LNCaP clone FGC (cell line): ENCODE measurements at regions not wholly inside any gene's neighbourhood (a gene's known extent, or its start where the extent isn't known, plus 50 kb on each side); places are given as distances from the start of the nearest gene placed in this dataset.

Source experiments
- DNase-seq: peaks from one replicate; pipeline ENCODE4 v3.0.0-alpha.2; 2011; ENCODE audit warnings: low read depth
- H3K4me3 ChIP-seq: 2 replicates; pipeline ENCODE4 v1.5.1; 2011; ENCODE audit warnings: mild to moderate bottlenecking, low read depth, low read length, control low read depth
- CTCF ChIP-seq: IDR thresholded peaks from 2 replicates; pipeline ENCODE4 v1.5.1; 2012; ENCODE audit warnings: mild to moderate bottlenecking; ENCODE audit not compliant: control insufficient read depth, insufficient read depth; ENCODE audit errors: extremely low read depth

- no peak for TF ChIP-seq CTCF
- DNase-seq: no peak
- H3K4me3 ChIP-seq: no peak overlapping the region
These were observed 1384.5 kb upstream of the NUDT12 start for GRCh38 chr5:104947076-104947475.

DNA sequence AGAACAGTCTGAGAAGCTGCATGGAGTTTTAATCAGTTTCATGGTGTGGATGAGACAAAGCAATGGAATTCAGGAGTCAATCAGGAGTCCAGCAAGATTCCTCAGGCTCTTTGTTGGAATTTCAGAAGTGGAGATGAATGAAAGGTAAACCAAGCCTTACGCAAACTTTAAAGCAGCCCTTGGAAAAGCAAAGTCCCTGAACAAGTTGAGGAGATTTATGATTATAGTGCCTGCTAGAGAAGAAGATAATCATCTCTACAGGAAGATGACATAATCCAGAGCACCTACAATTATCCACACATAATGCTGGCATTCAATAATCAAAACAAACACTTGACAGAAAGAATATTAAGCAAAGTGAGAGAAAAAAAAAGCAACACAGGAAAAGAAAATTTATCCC is 1380.1 kb upstream of the NUDT12 start:
- no peak overlapping the region for H3K4me3 ChIP-seq
- no peak for DNase-seq
- TF ChIP-seq CTCF: no peak

GRCh38 chr5:104941030-104941645 is 1378.5 kb upstream of the NUDT12 start:
- DNase-seq: no peak
- no peak for TF ChIP-seq CTCF
- H3K4me3 ChIP-seq: no peak overlapping the region

DNA sequence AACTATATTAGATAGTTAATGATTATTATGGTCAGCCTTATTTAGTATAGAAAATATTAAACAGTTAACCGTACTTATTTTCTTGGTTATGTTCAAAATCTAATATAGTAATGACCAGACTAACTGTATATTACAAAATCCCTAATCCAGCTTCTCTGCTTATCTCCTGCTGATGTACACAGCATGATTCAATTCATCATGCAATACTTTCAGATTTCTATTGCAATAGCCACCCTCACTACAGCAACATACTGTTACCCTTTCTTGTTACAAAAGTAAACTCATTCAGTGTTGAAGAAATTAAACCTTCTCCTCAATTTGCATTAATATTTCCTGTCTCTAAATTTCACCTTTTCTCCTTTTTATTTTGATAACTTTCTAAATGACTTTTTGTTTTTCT is 1375.0 kb upstream of the NUDT12 start:
- no peak for TF ChIP-seq CTCF

DNA sequence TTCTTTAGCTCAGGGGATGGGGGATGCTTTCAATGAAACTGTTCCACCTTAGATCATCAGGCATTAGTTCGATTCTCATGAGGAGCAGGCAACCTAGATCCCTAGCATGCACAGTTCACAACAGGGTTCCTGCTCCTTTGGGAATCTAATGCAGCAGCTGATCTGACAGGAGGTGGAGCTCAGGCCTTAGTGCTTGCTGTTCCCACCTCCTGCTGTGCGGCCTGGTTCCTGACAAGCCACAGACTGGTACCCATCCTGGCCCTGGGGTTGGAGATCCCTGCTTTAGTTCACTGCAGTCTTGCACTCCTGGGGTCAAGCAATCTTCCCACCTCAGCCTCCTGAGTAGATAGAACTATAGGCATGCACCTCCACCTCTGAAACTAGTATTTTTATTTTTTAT is 1369.8 kb upstream of the NUDT12 start:
- no peak for TF ChIP-seq CTCF
- DNase-seq: no peak
- H3K4me3 ChIP-seq: no peak overlapping the region

More for the DNA sequence above, 1375.0 kb upstream of the NUDT12 start:
- no peak for DNase-seq
- no peak overlapping the region for H3K4me3 ChIP-seq

GRCh38 chr5:104928906-104929520 is 1366.4 kb upstream of the NUDT12 start:
- H3K4me3 ChIP-seq: no peak overlapping the region
- no peak for DNase-seq
- TF ChIP-seq CTCF: no peak

- H3K4me3 ChIP-seq: no peak overlapping the region
- DNase-seq: no peak
- TF ChIP-seq CTCF: no peak
These were observed 1352.6 kb upstream of the NUDT12 start for GRCh38 chr5:104915226-104915625.
